GM10248 (cell line): ENCODE measurements at regions not wholly inside any gene's neighbourhood (a gene's known extent, or its start where the extent isn't known, plus 50 kb on each side); places are given as distances from the start of the nearest gene placed in this dataset.

Source experiments
- CTCF ChIA-PET: fragments of 300-600 bp; sonication (Branson Sonifier 250); formaldehyde crosslinking; extraction: SDS; loops from one replicate; lab custom pipeline; 2021; ENCODE audit warnings: antibody characterized with exemption; lab: Yijun Ruan, JAX
- POLR2A ChIA-PET: fragments of 350-650 bp; sonication (Branson Sonifier 250); formaldehyde crosslinking; extraction: SDS; loops from one replicate; lab custom pipeline; 2020; ENCODE audit warnings: antibody characterized with exemption; lab: Yijun Ruan, JAX
- DNase-seq: peaks from one replicate; pipeline ENCODE4 v3.0.0; 2012; ENCODE audit errors: extremely low spot score
- CTCF ChIP-seq: IDR thresholded peaks from 2 replicates; pipeline ENCODE4 v1.5.1; 2012; ENCODE audit warnings: mild to moderate bottlenecking, low read depth; ENCODE audit errors: extremely low read depth, missing control alignments, control extremely low read depth

GRCh38 chr6:91813641-91814040 is 1226.8 kb upstream of the MAP3K7 start:
- ChIA-PET POLR2A (no interaction called here), CTCF (interaction anchor here (1.0 kb wide), 1 partner anchor 54 kb away, joined by 3 read pairs; no protein-coding TSS in a partner anchor)
- DNase-seq: no peak
- no peak for TF ChIP-seq CTCF

- ChIA-PET CTCF (interaction anchor here (0.8 kb wide), 1 partner anchor 19 kb away, joined by 3 read pairs; no protein-coding TSS in a partner anchor), POLR2A (no interaction called here)
- DNase-seq: no peak
- TF ChIP-seq CTCF: no peak
These were observed 1225.9 kb upstream of the MAP3K7 start for GRCh38 chr6:91812596-91813274.

GRCh38 chr6:91804981-91805380 is 1218.1 kb upstream of the MAP3K7 start:
- ChIA-PET CTCF (no interaction called here), POLR2A (no interaction called here)
- DNase-seq: no peak
- TF ChIP-seq CTCF: no peak

GRCh38 chr6:91802431-91802830 is 1215.6 kb upstream of the MAP3K7 start:
- DNase-seq: no peak
- ChIA-PET POLR2A (no interaction called here), CTCF (no interaction called here)
- no peak for TF ChIP-seq CTCF

- ChIA-PET POLR2A (no interaction called here), CTCF (interaction anchor here (1.4 kb wide), 1 partner anchor 12 kb away, joined by 3 read pairs; no protein-coding TSS in a partner anchor)
- no peak for DNase-seq
- TF ChIP-seq CTCF: no peak
These were observed 1209.7 kb upstream of the MAP3K7 start for GRCh38 chr6:91796603-91797002.

GRCh38 chr6:91788501-91788900 is 1201.6 kb upstream of the MAP3K7 start:
- ChIA-PET CTCF (no interaction called here), POLR2A (no interaction called here)
- no peak for TF ChIP-seq CTCF
- no peak for DNase-seq
